H9 (cell line): ENCODE measurements at regions not wholly inside any gene's neighbourhood (a gene's known extent, or its start where the extent isn't known, plus 50 kb on each side); places are given as distances from the start of the nearest gene placed in this dataset.
"Not testable (repeated sequence)": the region's sequence is repeated elsewhere in the genome, so short reads cannot be mapped to it uniquely, and the experiment has no call there.

Experiments
- DNase-seq: peaks from one replicate; pipeline ENCODE4 v3.0.0-alpha.2; 2017
- H2AFZ ChIP-seq: one replicate; pipeline ENCODE4 v1.6.1; 2013; ENCODE audit warnings: mild to moderate bottlenecking, low read length, control low read depth, moderate library complexity
- H2AK5ac ChIP-seq: 2 replicates; pipeline ENCODE4 v1.6.1; 2013; ENCODE audit warnings: low read length, control low read depth, mixed read lengths; ENCODE audit not compliant: insufficient read length
- H2BK120ac ChIP-seq: one replicate; pipeline ENCODE4 v1.6.1; 2013; ENCODE audit warnings: low read depth, mild to moderate bottlenecking, low read length, control low read depth, inconsistent platforms; ENCODE audit not compliant: poor library complexity, severe bottlenecking
- H2BK12ac ChIP-seq: 2 replicates; pipeline ENCODE4 v1.6.1; 2013; ENCODE audit warnings: low read length, control low read depth, mixed read lengths, low read depth; ENCODE audit not compliant: insufficient read length
- H2BK15ac ChIP-seq: 2 replicates; pipeline ENCODE4 v1.6.1; 2013; ENCODE audit warnings: low read depth, low read length, control low read depth
- H2BK20ac ChIP-seq: one replicate; pipeline ENCODE4 v1.6.1; 2013; ENCODE audit warnings: low read depth, mild to moderate bottlenecking, low read length, control low read depth, inconsistent platforms; ENCODE audit not compliant: poor library complexity, severe bottlenecking
- H2BK5ac ChIP-seq: 2 replicates; pipeline ENCODE4 v1.6.1; 2013; ENCODE audit warnings: low read length, control low read depth, mixed read lengths; ENCODE audit not compliant: insufficient read length
- H3K14ac ChIP-seq: 2 replicates; pipeline ENCODE4 v1.6.1; 2013; ENCODE audit warnings: low read length, control low read depth; ENCODE audit not compliant: insufficient read depth
- H3K18ac ChIP-seq: 2 replicates; pipeline ENCODE4 v1.6.1; 2013; ENCODE audit warnings: low read depth, mild to moderate bottlenecking, mixed read lengths, low read length, control low read depth; ENCODE audit not compliant: insufficient read length
- H3K23ac ChIP-seq: 2 replicates; pipeline ENCODE4 v1.6.1; 2013; ENCODE audit warnings: low read length, control low read depth, mixed read lengths, low read depth; ENCODE audit not compliant: insufficient read length
- H3K23me2 ChIP-seq: 2 replicates; pipeline ENCODE4 v1.6.1; 2013; ENCODE audit warnings: low read depth, mild to moderate bottlenecking, mixed read lengths, low read length, control low read depth; ENCODE audit not compliant: insufficient read length, poor library complexity, severe bottlenecking
- H3K27ac ChIP-seq: 2 replicates; pipeline ENCODE4 v1.5.1; 2013; ENCODE audit warnings: low read length, control low read depth, mixed read lengths, low read depth; ENCODE audit not compliant: insufficient read length
- H3K27me3 ChIP-seq: 2 replicates; pipeline ENCODE4 v1.6.1; 2013; ENCODE audit warnings: low read length, control low read depth, inconsistent platforms; ENCODE audit not compliant: insufficient read depth
- H3K4ac ChIP-seq: 2 replicates; pipeline ENCODE4 v1.6.1; 2013; ENCODE audit warnings: low read depth, mild to moderate bottlenecking, control low read depth, inconsistent platforms, low read length, moderate library complexity
- H3K4me1 ChIP-seq: 2 replicates; pipeline ENCODE4 v1.6.1; 2013; ENCODE audit warnings: low read length, control low read depth, inconsistent platforms; ENCODE audit not compliant: insufficient read depth
- H3K4me2 ChIP-seq: 2 replicates; pipeline ENCODE4 v1.6.1; 2013; ENCODE audit warnings: low read length, control low read depth, mixed read lengths; ENCODE audit not compliant: insufficient read length, insufficient read depth
- H3K56ac ChIP-seq: 2 replicates; pipeline ENCODE4 v1.6.1; 2013; ENCODE audit warnings: low read depth, mild to moderate bottlenecking, mixed read lengths, low read length, control low read depth; ENCODE audit not compliant: insufficient read length
- H3K79me1 ChIP-seq: 2 replicates; pipeline ENCODE4 v1.6.1; 2013; ENCODE audit warnings: low read depth, mild to moderate bottlenecking, moderate library complexity, low read length, control low read depth, inconsistent platforms; ENCODE audit not compliant: insufficient read depth, poor library complexity, severe bottlenecking
- H3K79me2 ChIP-seq: 2 replicates; pipeline ENCODE4 v1.6.1; 2013; ENCODE audit warnings: low read length, control low read depth, inconsistent platforms; ENCODE audit not compliant: insufficient read depth
- H3K9ac ChIP-seq: 2 replicates; pipeline ENCODE4 v1.6.1; 2013; ENCODE audit warnings: low read length, control low read depth, mixed read lengths; ENCODE audit not compliant: insufficient read length; ENCODE audit errors: extremely low read depth
- H3K9me3 ChIP-seq: one replicate; pipeline ENCODE4 v1.6.1; 2013; ENCODE audit warnings: low read depth, low read length, inconsistent platforms; ENCODE audit not compliant: control insufficient read depth
- H3T11ph ChIP-seq: one replicate; pipeline ENCODE4 v1.6.1; 2013; ENCODE audit warnings: mild to moderate bottlenecking, low read length, control low read depth, inconsistent platforms
- H4K20me1 ChIP-seq: one replicate; pipeline ENCODE4 v1.6.1; 2013; ENCODE audit not compliant: control insufficient read depth, insufficient read length, insufficient read depth
- H4K5ac ChIP-seq: 2 replicates; pipeline ENCODE4 v1.6.1; 2013; ENCODE audit warnings: low read depth, mild to moderate bottlenecking, mixed read lengths, low read length, control low read depth; ENCODE audit not compliant: insufficient read length
- H4K8ac ChIP-seq: replicated peaks from 2 replicates; pipeline ENCODE4 v1.6.1; 2013; ENCODE audit warnings: low read length, control low read depth, mixed read lengths, low read depth; ENCODE audit not compliant: insufficient read length
- H4K91ac ChIP-seq: 2 replicates; pipeline ENCODE4 v1.6.1; 2013; ENCODE audit warnings: low read depth, mild to moderate bottlenecking, moderate library complexity, mixed read lengths, low read length, control low read depth; ENCODE audit not compliant: insufficient read length
- H3K27ac Mint-ChIP-seq, 3 experiments: 2 replicates in 2 of 3; 3 replicates in 1 of 3; pipeline ENCODE4 v1.8.0; 2020 to 2021; ENCODE audit warnings: mixed read lengths in 3 of 3, mild to moderate bottlenecking in 1 of 3, moderate library complexity in 1 of 3
- H3K27me3 Mint-ChIP-seq: 2 replicates; pipeline ENCODE4 v1.8.0; 2021; ENCODE audit warnings: low read depth, mild to moderate bottlenecking, moderate library complexity, mixed read lengths
- H3K36me3 Mint-ChIP-seq, 3 experiments: 2 replicates in 2 of 3; 3 replicates in 1 of 3; pipeline ENCODE4 v1.8.0; 2020 to 2021; ENCODE audit warnings: low read depth in 3 of 3, mixed read lengths in 3 of 3; ENCODE audit not compliant: insufficient read depth in 1 of 3
- H3K4me1 Mint-ChIP-seq, 2 experiments: 2 replicates each; pipeline ENCODE4 v1.8.0; 2020; ENCODE audit warnings: mixed read lengths in 2 of 2
- H3K4me3 Mint-ChIP-seq, 2 experiments: 2 replicates in 1 of 2; 3 replicates in 1 of 2; pipeline ENCODE4 v1.8.0; 2020 to 2021; ENCODE audit warnings: mild to moderate bottlenecking in 2 of 2, mixed read lengths in 2 of 2, moderate library complexity in 1 of 2
- H3K9me3 Mint-ChIP-seq, 2 experiments: 2 replicates in 1 of 2; 3 replicates in 1 of 2; pipeline ENCODE4 v1.8.0; 2020; ENCODE audit warnings: mild to moderate bottlenecking in 2 of 2, mixed read lengths in 2 of 2, moderate library complexity in 1 of 2
- CTCF ChIP-seq: fragments of 200-600 bp; sonication (generic); conservative IDR thresholded peaks from 3 replicates; pipeline ENCODE4 v1.8.0; 2021; ENCODE audit warnings: antibody characterized with exemption, mild to moderate bottlenecking
- WGBS: extraction: QIAGEN DNeasy Blood & Tissue Kit; methylation state at CpG from one replicate; pipeline ENCODE4 v1.1.7; 2013; ENCODE audit warnings: missing lambda C conversion rate, low lambda C conversion rate, mixed read lengths; ENCODE audit not compliant: insufficient read length; ENCODE audit errors: extremely low coverage; 5-methylcytosine and 5-hydroxymethylcytosine counted together

- no peak for TF ChIP-seq CTCF
- Histone ChIP-seq H3K9ac (no peak overlapping the region), H2AK5ac (no peak overlapping the region), H3K27ac (no peak overlapping the region), H2AFZ (no peak overlapping the region), H2BK120ac (no peak overlapping the region), H2BK5ac (no peak overlapping the region), H4K8ac (no peak overlapping the region), H2BK20ac (no peak overlapping the region), H4K5ac (no peak overlapping the region), H3K79me1 (no peaks in the 10 kb centered on the region), H3K9me3 (peaks cover 16% of the 10 kb centered on the region), H2BK15ac (no peak overlapping the region), H3K23ac (no peak overlapping the region), H3K79me2 (no peaks in the 10 kb centered on the region), H3K27me3 (no peaks in the 10 kb centered on the region), H3K4ac (no peak overlapping the region), H3K18ac (no peak overlapping the region), H3K23me2 (no peaks in the 10 kb centered on the region), H3K56ac (no peak overlapping the region), H3T11ph (no peak overlapping the region), H2BK12ac (no peak overlapping the region), H3K4me1 (no peaks in the 10 kb centered on the region), H3K4me2 (no peak overlapping the region), H4K91ac (no peak overlapping the region), H4K20me1 (no peaks in the 10 kb centered on the region), H3K14ac (no peak overlapping the region)
- Mint-ChIP-seq H3K9me3 (peaks cover 49 to 52% of the 10 kb centered on the region in 2 experiments), H3K27ac (no peak overlapping the region), H3K4me3 (no peak overlapping the region), H3K27me3 (no peaks in the 10 kb centered on the region), H3K36me3 (peaks cover 6 to 9% (median 7%) of the 10 kb centered on the region in 3 experiments; a peak in 5 of 7 replicates), H3K4me1 (no peaks in the 10 kb centered on the region)
- no peak for DNase-seq
- WGBS = no CpG with 5 or more reads among the region's 3 CpGs
Observed at GRCh38 chr14:106766145-106766544, 1239.8 kb downstream of the TMEM121 start.

GRCh38 chr14:106766551-106767277 is 1240.3 kb downstream of the TMEM121 start:
- not testable (repeated sequence) for H3K4me1 Mint-ChIP-seq, H2BK20ac ChIP-seq, H3K4me1 ChIP-seq, H2BK12ac ChIP-seq, H2AK5ac ChIP-seq, H4K5ac ChIP-seq, H3K79me1 ChIP-seq, H3K4ac ChIP-seq, H3K23ac ChIP-seq, H3K79me2 ChIP-seq, H4K91ac ChIP-seq, H3K18ac ChIP-seq, H3K27me3 ChIP-seq, H2BK15ac ChIP-seq, H3K27ac Mint-ChIP-seq, H3K14ac ChIP-seq, H4K8ac ChIP-seq, H2BK120ac ChIP-seq, H3K4me2 ChIP-seq, H3K27ac ChIP-seq, H3K9ac ChIP-seq, H3T11ph ChIP-seq, H2AFZ ChIP-seq, H3K36me3 Mint-ChIP-seq, H3K27me3 Mint-ChIP-seq, DNase-seq, H3K56ac ChIP-seq, H2BK5ac ChIP-seq, H3K4me3 Mint-ChIP-seq, H3K23me2 ChIP-seq, H4K20me1 ChIP-seq
- H3K9me3 Mint-ChIP-seq = peaks cover 53 to 56% of the 10 kb centered on the region in 2 experiments
- peaks cover 16% of the 10 kb centered on the region for H3K9me3 ChIP-seq
- no CpG with 5 or more reads among the region's 5 CpGs for WGBS
